ENCODE measurements at regions not wholly inside any gene's neighbourhood (a gene's known extent, or its start where the extent isn't known, plus 50 kb on each side); places are given as distances from the start of the nearest gene placed in this dataset.

- TF ChIP-seq POLR2AphosphoS5 (IDR thresholded peaks at IDR 0.05; ENCODE audit: low read depth, low read length): no peak
- TF ChIP-seq POLR2A (IDR thresholded peaks at IDR 0.05; ENCODE audit: low read depth, low read length): no peak
- no peak for TF ChIP-seq PAX5 (IDR thresholded peaks at IDR 0.05; ENCODE audit: insufficient read depth, low read length, severe bottlenecking)
- TF ChIP-seq SPI1 (IDR thresholded peaks at IDR 0.05; ENCODE audit: low read depth, low read length): no peak
Observed at GRCh38 chr2:11038641-11039040, 116.6 kb upstream of the SLC66A3 start.
